ENCODE measurements at regions not wholly inside any gene's neighbourhood (a gene's known extent, or its start where the extent isn't known, plus 50 kb on each side); places are given as distances from the start of the nearest gene placed in this dataset.
"Not testable (repeated sequence)": the region's sequence is repeated elsewhere in the genome, so short reads cannot be mapped to it uniquely, and the experiment has no call there.

- TF ChIP-seq, protein P1, sequence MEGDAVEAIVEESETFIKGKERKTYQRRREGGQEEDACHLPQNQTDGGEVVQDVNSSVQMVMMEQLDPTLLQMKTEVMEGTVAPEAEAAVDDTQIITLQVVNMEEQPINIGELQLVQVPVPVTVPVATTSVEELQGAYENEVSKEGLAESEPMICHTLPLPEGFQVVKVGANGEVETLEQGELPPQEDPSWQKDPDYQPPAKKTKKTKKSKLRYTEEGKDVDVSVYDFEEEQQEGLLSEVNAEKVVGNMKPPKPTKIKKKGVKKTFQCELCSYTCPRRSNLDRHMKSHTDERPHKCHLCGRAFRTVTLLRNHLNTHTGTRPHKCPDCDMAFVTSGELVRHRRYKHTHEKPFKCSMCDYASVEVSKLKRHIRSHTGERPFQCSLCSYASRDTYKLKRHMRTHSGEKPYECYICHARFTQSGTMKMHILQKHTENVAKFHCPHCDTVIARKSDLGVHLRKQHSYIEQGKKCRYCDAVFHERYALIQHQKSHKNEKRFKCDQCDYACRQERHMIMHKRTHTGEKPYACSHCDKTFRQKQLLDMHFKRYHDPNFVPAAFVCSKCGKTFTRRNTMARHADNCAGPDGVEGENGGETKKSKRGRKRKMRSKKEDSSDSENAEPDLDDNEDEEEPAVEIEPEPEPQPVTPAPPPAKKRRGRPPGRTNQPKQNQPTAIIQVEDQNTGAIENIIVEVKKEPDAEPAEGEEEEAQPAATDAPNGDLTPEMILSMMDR (IDR thresholded peaks at IDR 0.05) = not testable (repeated sequence)
- TF ChIP-seq POLR2A, POLR2AphosphoS5 (IDR thresholded peaks at IDR 0.05): not testable (repeated sequence)
Measured at GRCh38 chr11:49750447-49750846, 201.7 kb upstream of the OR4C13 start.
